Activated naive CD8-positive, alpha-beta T cell (primary cell): ENCODE measurements at regions not wholly inside any gene's neighbourhood (a gene's known extent, or its start where the extent isn't known, plus 50 kb on each side); places are given as distances from the start of the nearest gene placed in this dataset.

Experiments
- H3K27ac Mint-ChIP-seq: one replicate; pipeline ENCODE4 v1.8.0; 2021; ENCODE audit warnings: mixed read lengths
- H3K27me3 Mint-ChIP-seq: one replicate; pipeline ENCODE4 v1.8.0; 2021; ENCODE audit warnings: mixed read lengths
- H3K36me3 Mint-ChIP-seq: one replicate; pipeline ENCODE4 v1.8.0; 2021; ENCODE audit warnings: mixed read lengths
- H3K4me1 Mint-ChIP-seq: one replicate; pipeline ENCODE4 v1.8.0; 2021; ENCODE audit warnings: low read depth, mixed read lengths
- H3K4me3 Mint-ChIP-seq: one replicate; pipeline ENCODE4 v1.8.0; 2021; ENCODE audit warnings: mild to moderate bottlenecking, mixed read lengths
- H3K9me3 Mint-ChIP-seq: one replicate; pipeline ENCODE4 v1.8.0; 2021; ENCODE audit warnings: low read depth, mixed read lengths

GRCh38 chr3:67744699-67745098 is 90.3 kb upstream of the SUCLG2 start:
- Mint-ChIP-seq H3K27ac (no peak overlapping the region), H3K4me1 (peaks cover 43% of the 10 kb centered on the region), H3K4me3 (no peak overlapping the region), H3K27me3 (no peaks in the 10 kb centered on the region), H3K36me3 (peaks cover 23% of the 10 kb centered on the region), H3K9me3 (peaks cover 23% of the 10 kb centered on the region)

GRCh38 chr3:67739851-67740250 is 85.4 kb upstream of the SUCLG2 start:
- peaks cover 16% of the 10 kb centered on the region for H3K9me3 Mint-ChIP-seq
- no peak overlapping the region for H3K4me3 Mint-ChIP-seq
- H3K36me3 Mint-ChIP-seq = peaks cover 22% of the 10 kb centered on the region
- peaks cover 78% of the 10 kb centered on the region for H3K4me1 Mint-ChIP-seq
- no peaks in the 10 kb centered on the region for H3K27me3 Mint-ChIP-seq
- peak overlapping the region; percentile 70 for H3K27ac Mint-ChIP-seq

GRCh38 chr3:67737906-67738865 is 83.8 kb upstream of the SUCLG2 start:
- H3K27me3 Mint-ChIP-seq = no peaks in the 10 kb centered on the region
- H3K36me3 Mint-ChIP-seq = peaks cover 23% of the 10 kb centered on the region
- peaks cover 19% of the 10 kb centered on the region for H3K9me3 Mint-ChIP-seq
- H3K4me3 Mint-ChIP-seq = peak overlapping the region; percentile 48
- peak overlapping the region; percentile 67 for H3K27ac Mint-ChIP-seq
- H3K4me1 Mint-ChIP-seq = peaks cover 70% of the 10 kb centered on the region

DNA sequence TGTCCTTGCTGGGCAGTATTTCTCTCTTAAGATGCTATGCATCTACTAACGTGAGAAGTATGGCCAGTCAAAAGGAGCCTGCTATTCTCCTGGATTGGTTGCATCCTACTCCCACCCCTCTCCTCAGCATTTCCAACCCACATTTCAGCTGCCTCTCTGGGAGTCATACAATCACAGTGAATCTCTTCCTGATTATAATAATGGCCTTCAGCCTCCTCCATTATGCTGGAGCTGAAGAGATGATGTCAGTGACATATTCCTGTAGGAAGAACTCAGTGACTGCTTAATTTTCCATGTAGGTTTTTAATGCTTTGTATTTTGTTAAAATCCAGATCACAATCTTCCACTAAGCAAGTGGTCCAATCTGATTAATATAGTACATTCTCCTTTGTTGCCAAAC is 82.7 kb upstream of the SUCLG2 start:
- Mint-ChIP-seq H3K27ac (peak overlapping the region; percentile 67), H3K4me1 (peaks cover 70% of the 10 kb centered on the region), H3K36me3 (peaks cover 18% of the 10 kb centered on the region), H3K4me3 (peak overlapping the region; percentile 48), H3K9me3 (peaks cover 15% of the 10 kb centered on the region), H3K27me3 (no peaks in the 10 kb centered on the region)

GRCh38 chr3:67733269-67733950 is 79.0 kb upstream of the SUCLG2 start:
- Mint-ChIP-seq H3K4me1 (peaks cover 47% of the 10 kb centered on the region), H3K36me3 (peaks cover 15% of the 10 kb centered on the region), H3K9me3 (peaks cover 3% of the 10 kb centered on the region), H3K27ac (no peak overlapping the region), H3K27me3 (no peaks in the 10 kb centered on the region), H3K4me3 (no peak overlapping the region)

DNA sequence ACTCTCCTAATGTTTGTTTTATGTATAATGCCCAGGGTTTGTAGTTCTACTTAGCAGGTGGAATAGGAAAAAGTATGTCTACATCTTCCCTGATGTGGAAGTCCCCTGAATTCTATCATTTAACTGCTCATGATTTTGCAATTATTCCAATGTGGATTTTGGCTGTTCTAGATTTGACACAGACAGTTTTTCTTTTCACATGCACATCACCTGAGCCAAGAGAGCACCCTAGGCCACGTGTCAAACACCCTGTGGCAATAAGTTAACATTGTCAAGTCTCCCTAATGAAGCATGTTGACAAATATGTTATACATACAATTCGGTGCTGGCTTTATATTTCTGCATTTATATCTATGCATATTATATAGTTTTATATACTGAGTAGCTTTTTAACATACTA is 70.0 kb upstream of the SUCLG2 start:
- Mint-ChIP-seq H3K4me3 (no peak overlapping the region), H3K27ac (no peak overlapping the region), H3K9me3 (peaks cover 7% of the 10 kb centered on the region), H3K27me3 (no peaks in the 10 kb centered on the region), H3K36me3 (peaks cover 33% of the 10 kb centered on the region), H3K4me1 (peaks cover 23% of the 10 kb centered on the region)

GRCh38 chr3:67723863-67724262 is 69.5 kb upstream of the SUCLG2 start:
- Mint-ChIP-seq H3K4me1 (peaks cover 23% of the 10 kb centered on the region), H3K9me3 (peaks cover 7% of the 10 kb centered on the region), H3K27ac (no peak overlapping the region), H3K4me3 (no peak overlapping the region), H3K27me3 (no peaks in the 10 kb centered on the region), H3K36me3 (peaks cover 35% of the 10 kb centered on the region)

DNA sequence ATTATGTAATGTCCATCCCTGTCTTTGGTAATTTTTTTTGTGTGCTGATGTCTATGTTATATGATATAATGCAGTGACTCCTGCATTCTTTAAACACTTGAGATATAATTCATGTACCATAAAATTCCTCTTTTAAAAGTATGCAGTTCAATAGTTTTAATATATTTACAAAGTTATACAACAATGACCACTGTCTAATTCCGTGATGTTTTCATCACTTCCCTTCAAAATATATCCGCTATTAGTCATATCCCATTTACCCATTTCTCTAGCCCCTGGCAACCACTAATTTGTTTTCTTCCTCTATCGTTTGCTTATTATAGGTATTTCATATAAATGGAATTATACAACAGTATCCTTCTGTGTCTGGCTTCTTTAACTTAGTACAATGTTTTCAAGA is 64.9 kb upstream of the SUCLG2 start:
- no peaks in the 10 kb centered on the region for H3K27me3 Mint-ChIP-seq
- H3K27ac Mint-ChIP-seq = no peak overlapping the region
- H3K36me3 Mint-ChIP-seq = peaks cover 20% of the 10 kb centered on the region
- H3K9me3 Mint-ChIP-seq = peaks cover 4% of the 10 kb centered on the region
- no peak overlapping the region for H3K4me3 Mint-ChIP-seq
- peaks cover 8% of the 10 kb centered on the region for H3K4me1 Mint-ChIP-seq

DNA sequence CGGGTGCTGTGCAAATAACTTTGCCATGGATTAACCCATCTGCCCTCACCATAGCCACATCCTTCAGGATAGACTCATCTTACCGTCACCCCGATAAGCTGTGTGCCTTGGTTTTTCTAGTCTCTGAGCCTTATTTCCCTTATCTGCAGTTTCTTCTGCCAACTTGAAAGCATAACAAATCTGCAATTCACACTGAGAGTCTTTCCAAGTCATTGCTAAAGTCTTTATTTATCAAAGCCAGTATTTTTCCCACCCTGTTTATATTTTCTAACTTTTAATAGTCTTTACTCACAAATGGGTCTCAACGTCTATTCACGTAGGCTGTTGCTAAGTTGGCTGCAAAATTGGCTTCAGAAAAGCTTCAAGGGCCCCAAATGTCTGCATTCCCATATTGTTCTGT is 61.6 kb upstream of the SUCLG2 start:
- Mint-ChIP-seq H3K9me3 (no peaks in the 10 kb centered on the region), H3K27ac (no peak overlapping the region), H3K4me3 (no peak overlapping the region), H3K36me3 (peaks cover 10% of the 10 kb centered on the region), H3K4me1 (peaks cover 11% of the 10 kb centered on the region), H3K27me3 (no peaks in the 10 kb centered on the region)

DNA sequence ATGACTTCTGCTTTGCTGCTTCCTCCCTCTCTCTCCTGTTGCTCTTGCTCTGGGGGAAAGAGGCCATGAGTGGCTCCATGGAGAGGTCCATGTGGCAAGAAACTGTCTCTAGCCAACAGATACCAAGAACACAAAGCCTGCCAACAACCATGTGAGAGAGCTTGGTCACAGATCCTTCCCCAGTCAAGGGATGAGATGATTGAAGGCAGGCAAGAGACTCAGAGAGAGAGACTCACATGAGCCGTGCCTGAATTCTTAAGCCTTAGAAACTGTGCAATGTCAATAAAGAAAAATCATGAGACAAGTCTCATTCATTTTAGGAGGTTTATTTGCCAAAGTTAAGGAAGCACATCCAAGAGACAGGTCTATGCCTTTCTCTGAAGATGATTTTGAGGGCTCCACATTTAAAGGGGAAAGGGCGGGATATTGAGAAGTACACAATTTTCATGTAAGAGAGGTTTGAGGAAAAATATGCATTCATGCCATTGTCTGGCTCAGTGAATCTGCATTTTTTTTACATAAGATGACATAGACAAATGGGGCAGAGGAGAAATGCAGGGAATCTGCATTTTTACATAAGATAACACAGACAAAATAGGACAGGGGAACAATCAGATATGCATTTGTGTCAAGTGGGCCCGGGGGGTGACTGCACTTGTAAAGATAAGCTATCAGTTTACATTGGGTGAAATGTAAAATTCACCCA is 59.5 kb upstream of the SUCLG2 start:
- Mint-ChIP-seq H3K27ac (no peak overlapping the region), H3K4me3 (no peak overlapping the region), H3K4me1 (peaks cover 11% of the 10 kb centered on the region), H3K27me3 (no peaks in the 10 kb centered on the region), H3K36me3 (peaks cover 9% of the 10 kb centered on the region), H3K9me3 (no peaks in the 10 kb centered on the region)

DNA sequence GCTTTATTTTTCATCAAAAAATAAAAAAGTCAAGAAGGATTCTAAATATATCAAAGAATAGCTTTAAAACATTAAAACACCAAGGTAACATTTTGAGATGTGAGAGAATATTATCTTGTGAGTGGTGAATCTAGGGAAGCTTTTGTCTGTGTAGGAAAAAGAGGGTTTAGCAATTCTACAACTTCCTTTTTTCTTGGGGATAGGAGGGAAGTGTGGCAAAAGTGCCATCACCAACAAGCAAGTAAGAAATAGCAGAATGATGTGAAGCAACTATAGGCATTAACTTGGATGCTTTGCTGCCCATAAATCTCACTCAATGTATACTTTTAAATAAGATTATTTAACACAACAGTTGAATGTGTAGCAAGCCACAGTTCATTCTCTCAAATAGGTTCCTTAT is 57.8 kb upstream of the SUCLG2 start:
- Mint-ChIP-seq H3K4me3 (no peak overlapping the region), H3K4me1 (peaks cover 11% of the 10 kb centered on the region), H3K27me3 (no peaks in the 10 kb centered on the region), H3K36me3 (peaks cover 7% of the 10 kb centered on the region), H3K27ac (no peak overlapping the region), H3K9me3 (no peaks in the 10 kb centered on the region)

- peaks cover 20% of the 10 kb centered on the region for H3K4me1 Mint-ChIP-seq
- H3K9me3 Mint-ChIP-seq = no peaks in the 10 kb centered on the region
- no peak overlapping the region for H3K27ac Mint-ChIP-seq
- no peak overlapping the region for H3K4me3 Mint-ChIP-seq
- H3K27me3 Mint-ChIP-seq = no peaks in the 10 kb centered on the region
- H3K36me3 Mint-ChIP-seq = peaks cover 5% of the 10 kb centered on the region
Observed at GRCh38 chr3:67710396-67710795, 56.0 kb upstream of the SUCLG2 start.

GRCh38 chr3:67706934-67707333 is 52.5 kb upstream of the SUCLG2 start:
- Mint-ChIP-seq H3K36me3 (peaks cover 5% of the 10 kb centered on the region), H3K27ac (no peak overlapping the region), H3K9me3 (no peaks in the 10 kb centered on the region), H3K4me3 (no peak overlapping the region), H3K27me3 (no peaks in the 10 kb centered on the region), H3K4me1 (peaks cover 14% of the 10 kb centered on the region)

- Mint-ChIP-seq H3K27me3 (no peaks in the 10 kb centered on the region), H3K36me3 (no peaks in the 10 kb centered on the region), H3K9me3 (no peaks in the 10 kb centered on the region), H3K27ac (no peak overlapping the region), H3K4me1 (peaks cover 14% of the 10 kb centered on the region), H3K4me3 (no peak overlapping the region)
Observed at GRCh38 chr3:67704322-67704721, 49.9 kb upstream of the SUCLG2 start.
